ENCODE measurements at regions not wholly inside any gene's neighbourhood (a gene's known extent, or its start where the extent isn't known, plus 50 kb on each side); places are given as distances from the start of the nearest gene placed in this dataset.

- DNase-seq (ENCODE audit: low read depth) = no peak
These were observed 144.3 kb upstream of the ZMIZ1 start for GRCh38 chr10:78924319-78925003.

GRCh38 chr10:78925275-78925674 is 143.5 kb upstream of the ZMIZ1 start:
- no peak for DNase-seq (ENCODE audit: low read depth)

GRCh38 chr10:78925800-78926319 is 142.9 kb upstream of the ZMIZ1 start:
- DNase-seq (ENCODE audit: low read depth) = no peak

- DNase-seq (ENCODE audit: low read depth) = no peak
These were observed 141.3 kb upstream of the ZMIZ1 start for GRCh38 chr10:78927257-78927995.

GRCh38 chr10:78928330-78928729 is 140.4 kb upstream of the ZMIZ1 start:
- no peak for DNase-seq (ENCODE audit: low read depth)

GRCh38 chr10:78929541-78929940 is 139.2 kb upstream of the ZMIZ1 start:
- no peak for DNase-seq (ENCODE audit: low read depth)

GRCh38 chr10:78931321-78932053 is 137.3 kb upstream of the ZMIZ1 start:
- DNase-seq (ENCODE audit: low read depth) = no peak

GRCh38 chr10:78932054-78932386 is 136.7 kb upstream of the ZMIZ1 start:
- no peak for DNase-seq (ENCODE audit: low read depth)

- DNase-seq (ENCODE audit: low read depth) = no peak
These were observed 135.9 kb upstream of the ZMIZ1 start for GRCh38 chr10:78932861-78933260.

- DNase-seq (ENCODE audit: low read depth) = no peak
These were observed 134.8 kb upstream of the ZMIZ1 start for GRCh38 chr10:78933828-78934531.

- DNase-seq (ENCODE audit: low read depth) = no peak
These were observed 134.3 kb upstream of the ZMIZ1 start for GRCh38 chr10:78934532-78934898.

- DNase-seq (ENCODE audit: low read depth) = no peak
These were observed 133.7 kb upstream of the ZMIZ1 start for GRCh38 chr10:78934994-78935602.

- DNase-seq (ENCODE audit: low read depth) = no peak
These were observed 132.9 kb upstream of the ZMIZ1 start for GRCh38 chr10:78935697-78936407.

- DNase-seq (ENCODE audit: low read depth) = peak; percentile 63
These were observed 132.1 kb upstream of the ZMIZ1 start for GRCh38 chr10:78936412-78937342.

- no peak for DNase-seq (ENCODE audit: low read depth)
These were observed 131.4 kb upstream of the ZMIZ1 start for GRCh38 chr10:78937393-78937792.

GRCh38 chr10:78937800-78938694 is 130.7 kb upstream of the ZMIZ1 start:
- DNase-seq (ENCODE audit: low read depth) = peak; percentile 85

- no peak for DNase-seq (ENCODE audit: low read depth)
These were observed 129.8 kb upstream of the ZMIZ1 start for GRCh38 chr10:78938695-78939672.

- no peak for DNase-seq (ENCODE audit: low read depth)
These were observed 126.7 kb upstream of the ZMIZ1 start for GRCh38 chr10:78942091-78942501.
